GM23338 (cell line): ENCODE measurements at regions not wholly inside any gene's neighbourhood (a gene's known extent, or its start where the extent isn't known, plus 50 kb on each side); places are given as distances from the start of the nearest gene placed in this dataset.

ENCODE experiments used
- ATAC-seq: fragments of 200-7000 bp; cut with Tn5 transposase; 3 replicates; pipeline ENCODE4 v1.9.1; 2020
- DNase-seq: peaks from one replicate; pipeline ENCODE4 v3.0.0-alpha.2; 2015; ENCODE audit warnings: low spot score
- H2AFZ ChIP-seq: fragments of 200-600 bp; sonication (generic); 2 replicates; pipeline ENCODE4 v1.8.0; 2016; ENCODE audit warnings: antibody characterized with exemption, mild to moderate bottlenecking, moderate library complexity
- H3F3A ChIP-seq: fragments of 200-600 bp; sonication (generic); replicated peaks from 2 replicates; pipeline ENCODE4 v1.8.0; 2017; ENCODE audit warnings: antibody characterized with exemption, mixed run types, low read depth
- H3K27ac ChIP-seq: fragments of 200-600 bp; sonication (generic); 2 replicates; pipeline ENCODE4 v1.6.1; 2016; ENCODE audit warnings: low read depth
- H3K27me3 ChIP-seq: fragments of 200-600 bp; sonication (generic); 2 replicates; pipeline ENCODE4 v1.8.0; 2016; ENCODE audit warnings: mild to moderate bottlenecking, mixed run types, moderate library complexity; ENCODE audit not compliant: insufficient read depth
- H3K36me3 ChIP-seq: fragments of 200-600 bp; sonication (generic); 2 replicates; pipeline ENCODE4 v1.8.0; 2016; ENCODE audit warnings: mild to moderate bottlenecking; ENCODE audit not compliant: insufficient read depth
- H3K4me1 ChIP-seq: fragments of 200-600 bp; sonication (generic); 2 replicates; pipeline ENCODE4 v1.8.0; 2016; ENCODE audit warnings: mild to moderate bottlenecking, moderate library complexity; ENCODE audit not compliant: insufficient read depth
- H3K4me2 ChIP-seq: fragments of 200-600 bp; sonication (generic); 2 replicates; pipeline ENCODE4 v1.7.1; 2017; ENCODE audit warnings: mixed run types
- H3K4me3 ChIP-seq: fragments of 200-600 bp; sonication (generic); 2 replicates; pipeline ENCODE4 v1.6.1; 2016; ENCODE audit warnings: mixed run types
- H3K79me2 ChIP-seq: fragments of 200-600 bp; sonication (generic); replicated peaks from 2 replicates; pipeline ENCODE4 v1.8.0; 2017; ENCODE audit warnings: mild to moderate bottlenecking; ENCODE audit not compliant: insufficient read depth
- H3K9me2 ChIP-seq: fragments of 200-600 bp; sonication (generic); 2 replicates; pipeline ENCODE4 v1.8.0; 2017; ENCODE audit not compliant: insufficient read depth
- H4K20me1 ChIP-seq: fragments of 200-600 bp; sonication (generic); replicated peaks from 2 replicates; pipeline ENCODE4 v1.8.0; 2017; ENCODE audit warnings: mild to moderate bottlenecking; ENCODE audit not compliant: insufficient read depth
- H3K27ac Mint-ChIP-seq: 2 replicates; pipeline ENCODE4 v1.8.0; 2020; ENCODE audit warnings: inconsistent platforms, mild to moderate bottlenecking, moderate library complexity, mixed read lengths
- H3K27me3 Mint-ChIP-seq: 3 replicates; pipeline ENCODE4 v1.8.0; 2022; ENCODE audit warnings: low read depth, mild to moderate bottlenecking, moderate library complexity, mixed read lengths, inconsistent platforms; ENCODE audit not compliant: insufficient read depth, poor library complexity
- H3K36me3 Mint-ChIP-seq: 3 replicates; pipeline ENCODE4 v1.8.0; 2021; ENCODE audit warnings: low read depth, mild to moderate bottlenecking, inconsistent platforms, moderate library complexity, mixed read lengths
- H3K4me1 Mint-ChIP-seq: 3 replicates; pipeline ENCODE4 v1.8.0; 2020; ENCODE audit warnings: mild to moderate bottlenecking, inconsistent platforms, mixed read lengths
- H3K4me3 Mint-ChIP-seq: 3 replicates; pipeline ENCODE4 v1.8.0; 2021; ENCODE audit warnings: moderate library complexity, mild to moderate bottlenecking, inconsistent platforms, mixed read lengths
- H3K9me3 Mint-ChIP-seq: 3 replicates; pipeline ENCODE4 v1.8.0; 2020; ENCODE audit warnings: moderate library complexity, mild to moderate bottlenecking, inconsistent platforms, mixed read lengths
- CREB1 ChIP-seq: fragments of 250-450 bp; sonication (Bioruptor Pico); IDR thresholded peaks from 2 replicates; pipeline ENCODE4 v1.5.0; 2020; ENCODE audit warnings: low read depth, mild to moderate bottlenecking, moderate library complexity
- CTCF ChIP-seq, 2 experiments: fragments of 200-600 bp in 1 of 2; sonication (generic) in 1 of 2; conservative IDR thresholded peaks; 2 replicates each; pipeline versions ENCODE4 v1.5.1 to v1.6.1; 2016 to 2017; ENCODE audit warnings: antibody characterized with exemption in 2 of 2, low read depth in 2 of 2, mild to moderate bottlenecking in 2 of 2, moderate library complexity in 1 of 2
- ETS1 ChIP-seq: IDR thresholded peaks from 2 replicates; pipeline ENCODE4 v1.6.1; 2016; ENCODE audit warnings: antibody characterized with exemption
- EZH2 ChIP-seq: fragments of 200-600 bp; sonication (generic); IDR thresholded peaks from one replicate; pipeline ENCODE4 v1.8.0; 2017; ENCODE audit warnings: antibody characterized with exemption, mild to moderate bottlenecking, low read depth; ENCODE audit not compliant: unreplicated experiment
- EZH2phosphoT487 ChIP-seq: fragments of 200-600 bp; sonication (generic); IDR thresholded peaks from one replicate; pipeline ENCODE4 v1.8.1; 2018; ENCODE audit warnings: antibody characterized with exemption; ENCODE audit not compliant: unreplicated experiment
- JUNB ChIP-seq: IDR thresholded peaks from one replicate; pipeline ENCODE4 v1.6.1; 2016; ENCODE audit warnings: antibody characterized with exemption; ENCODE audit not compliant: unreplicated experiment
- NANOG ChIP-seq: IDR thresholded peaks from 2 replicates; pipeline ENCODE4 v1.6.1; 2016; ENCODE audit warnings: antibody characterized with exemption, borderline replicate concordance
- POLR2AphosphoS5 ChIP-seq: IDR thresholded peaks from 2 replicates; pipeline ENCODE4 v1.6.1; 2016; ENCODE audit warnings: antibody characterized with exemption, low read depth
- REST ChIP-seq: IDR thresholded peaks from one replicate; pipeline ENCODE4 v1.6.1; 2018; ENCODE audit warnings: antibody characterized with exemption; ENCODE audit not compliant: unreplicated experiment
- STAT1 ChIP-seq: IDR thresholded peaks from one replicate; pipeline ENCODE4 v1.6.1; 2016; ENCODE audit warnings: antibody characterized with exemption; ENCODE audit not compliant: unreplicated experiment
- ZNF114 ChIP-seq: fragments of 250-450 bp; sonication (Bioruptor Pico); IDR thresholded peaks from 2 replicates; pipeline ENCODE4 v1.5.0; 2020; ENCODE audit warnings: mild to moderate bottlenecking, moderate library complexity
- ZNF331 ChIP-seq: fragments of 250-450 bp; sonication (Bioruptor Pico); IDR thresholded peaks from 2 replicates; pipeline ENCODE4 v1.5.0; 2020; ENCODE audit warnings: low read depth, mild to moderate bottlenecking, moderate library complexity
- ZNF462 ChIP-seq: fragments of 250-450 bp; sonication (Bioruptor Pico); IDR thresholded peaks from 2 replicates; pipeline ENCODE4 v1.5.0; 2020; ENCODE audit warnings: mild to moderate bottlenecking, moderate library complexity

DNA sequence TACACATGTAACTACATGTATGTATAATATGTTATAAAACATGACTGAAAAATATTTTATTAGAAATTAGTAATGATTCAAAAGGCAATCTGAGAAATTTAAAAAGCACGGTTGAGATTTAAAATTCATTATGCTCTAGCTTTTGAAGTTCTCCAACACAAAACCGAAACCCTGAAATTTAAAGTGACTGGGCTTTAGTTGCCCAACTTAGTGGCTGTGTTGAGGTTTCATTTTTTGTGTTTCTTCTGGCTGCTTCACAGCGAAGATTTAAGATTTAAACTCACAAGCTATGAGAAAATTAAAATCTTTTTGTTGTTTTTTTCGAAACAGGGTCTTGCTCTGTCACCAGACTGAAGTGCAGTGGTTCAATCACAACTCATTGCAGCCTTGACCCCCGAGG is 1058.7 kb downstream of the NCAM2 start:
- Histone ChIP-seq H3F3A (no peaks in the 10 kb centered on the region), H3K27ac (no peak overlapping the region), H3K9me2 (no peaks in the 10 kb centered on the region), H3K79me2 (no peaks in the 10 kb centered on the region), H4K20me1 (no peaks in the 10 kb centered on the region), H2AFZ (peak overlapping the region; percentile 15; the same call in 1 of the 2 replicates), H3K4me2 (no peak overlapping the region), H3K36me3 (no peaks in the 10 kb centered on the region), H3K4me1 (no peaks in the 10 kb centered on the region), H3K4me3 (no peak overlapping the region), H3K27me3 (no peaks in the 10 kb centered on the region)
- H3K27me3 Mint-ChIP-seq: peaks cover 2% of the 10 kb centered on the region
- H3K4me1 Mint-ChIP-seq: no peaks in the 10 kb centered on the region
- DNase-seq: no peak
- no peaks in the 10 kb centered on the region for H3K36me3 Mint-ChIP-seq
- TF ChIP-seq JUNB (no peak), CREB1 (no peak), STAT1 (no peak), NANOG (no peak), ETS1 (no peak), ZNF331 (CRISPR knock-in tag) (no peak), EZH2phosphoT487 (no peak), EZH2 (no peak), REST (no peak), POLR2AphosphoS5 (no peak), ZNF462 (CRISPR knock-in tag) (no peak), ZNF114 (CRISPR knock-in tag) (no peak), CTCF (conservative IDR thresholded peaks at IDR 0.05; ENCODE audit: low read depth in 2 of 2) (no peak)
- H3K9me3 Mint-ChIP-seq: peaks cover 4% of the 10 kb centered on the region; the same call in 2 of the 3 replicates
- no peak overlapping the region for H3K27ac Mint-ChIP-seq
- ATAC-seq: no peak
- no peak overlapping the region for H3K4me3 Mint-ChIP-seq
